ENCODE measurements at regions not wholly inside any gene's neighbourhood (a gene's known extent, or its start where the extent isn't known, plus 50 kb on each side); places are given as distances from the start of the nearest gene placed in this dataset.

GRCh38 chr16:6949240-6949639 lies 383.4 kb upstream of the RBFOX1 start:
- DNase-seq (ENCODE audit: low read depth, low spot score): no peak
- H3K27ac ChIP-seq: no peak overlapping the region

GRCh38 chr16:6947291-6947690 lies 385.4 kb upstream of the RBFOX1 start:
- H3K27ac ChIP-seq: no peak overlapping the region
- DNase-seq (ENCODE audit: low read depth, low spot score): no peak

GRCh38 chr16:6946802-6947201 lies 385.8 kb upstream of the RBFOX1 start:
- DNase-seq (ENCODE audit: low read depth, low spot score): no peak
- H3K27ac ChIP-seq: no peak overlapping the region

GRCh38 chr16:6946106-6946505 lies 386.5 kb upstream of the RBFOX1 start:
- DNase-seq (ENCODE audit: low read depth, low spot score): no peak
- H3K27ac ChIP-seq: no peak overlapping the region

GRCh38 chr16:6940968-6941367 lies 391.7 kb upstream of the RBFOX1 start:
- no peak for DNase-seq (ENCODE audit: low read depth, low spot score)
- no peak overlapping the region for H3K27ac ChIP-seq

- H3K27ac ChIP-seq: no peak overlapping the region
- no peak for DNase-seq (ENCODE audit: low read depth, low spot score)
Observed at GRCh38 chr16:6937641-6938040, 395.0 kb upstream of the RBFOX1 start.

GRCh38 chr16:6932871-6933385 lies 399.7 kb upstream of the RBFOX1 start:
- no peak overlapping the region for H3K27ac ChIP-seq
- DNase-seq (ENCODE audit: low read depth, low spot score): no peak

- no peak overlapping the region for H3K27ac ChIP-seq
- DNase-seq (ENCODE audit: low read depth, low spot score): no peak
Observed at GRCh38 chr16:6929868-6930267, 402.8 kb upstream of the RBFOX1 start.

GRCh38 chr16:6926762-6927161 lies 405.9 kb upstream of the RBFOX1 start:
- no peak for DNase-seq (ENCODE audit: low read depth, low spot score)
- no peak overlapping the region for H3K27ac ChIP-seq

- DNase-seq (ENCODE audit: low read depth, low spot score): no peak
- H3K27ac ChIP-seq: no peak overlapping the region
Observed at GRCh38 chr16:6926341-6926740, 406.3 kb upstream of the RBFOX1 start.

- no peak overlapping the region for H3K27ac ChIP-seq
- DNase-seq (ENCODE audit: low read depth, low spot score): no peak
Observed at GRCh38 chr16:6918646-6919045, 414.0 kb upstream of the RBFOX1 start.

- no peak for DNase-seq (ENCODE audit: low read depth, low spot score)
- H3K27ac ChIP-seq: no peak overlapping the region
Observed at GRCh38 chr16:6916946-6917345, 415.7 kb upstream of the RBFOX1 start.

GRCh38 chr16:6913566-6913965 lies 419.1 kb upstream of the RBFOX1 start:
- no peak for DNase-seq (ENCODE audit: low read depth, low spot score)
- H3K27ac ChIP-seq: no peak overlapping the region

GRCh38 chr16:6910301-6910700 lies 422.3 kb upstream of the RBFOX1 start:
- no peak overlapping the region for H3K27ac ChIP-seq
- DNase-seq (ENCODE audit: low read depth, low spot score): no peak

- H3K27ac ChIP-seq: no peak overlapping the region
- no peak for DNase-seq (ENCODE audit: low read depth, low spot score)
Observed at GRCh38 chr16:6905601-6906000, 427.0 kb upstream of the RBFOX1 start.

GRCh38 chr16:6903671-6904070 lies 429.0 kb upstream of the RBFOX1 start:
- no peak for DNase-seq (ENCODE audit: low read depth, low spot score)

GRCh38 chr16:6898896-6899295 lies 433.7 kb upstream of the RBFOX1 start:
- no peak overlapping the region for H3K27ac ChIP-seq
- DNase-seq (ENCODE audit: low read depth, low spot score): no peak

More at GRCh38 chr16:6903671-6904070, 429.0 kb upstream of the RBFOX1 start:
- H3K27ac ChIP-seq: no peak overlapping the region

- no peak for DNase-seq (ENCODE audit: low read depth, low spot score)
- H3K27ac ChIP-seq: no peak overlapping the region
Observed at GRCh38 chr16:6897876-6898485, 434.7 kb upstream of the RBFOX1 start.

- H3K27ac ChIP-seq: no peak overlapping the region
- no peak for DNase-seq (ENCODE audit: low read depth, low spot score)
Observed at GRCh38 chr16:6892966-6893365, 439.7 kb upstream of the RBFOX1 start.

GRCh38 chr16:6891496-6891895 lies 441.1 kb upstream of the RBFOX1 start:
- H3K27ac ChIP-seq: no peak overlapping the region
- DNase-seq (ENCODE audit: low read depth, low spot score): no peak

- DNase-seq (ENCODE audit: low read depth, low spot score): no peak
- no peak overlapping the region for H3K27ac ChIP-seq
Observed at GRCh38 chr16:6888531-6888930, 444.1 kb upstream of the RBFOX1 start.

GRCh38 chr16:6884002-6884401 lies 448.6 kb upstream of the RBFOX1 start:
- H3K27ac ChIP-seq: no peak overlapping the region
- DNase-seq (ENCODE audit: low read depth, low spot score): no peak
